22Rv1 (cell line): ENCODE measurements at regions not wholly inside any gene's neighbourhood (a gene's known extent, or its start where the extent isn't known, plus 50 kb on each side); places are given as distances from the start of the nearest gene placed in this dataset.

Experiments used
- CTCF ChIP-seq: fragments of 450-650 bp; IDR thresholded peaks from 2 replicates; pipeline ENCODE4 v1.5.1; 2017; ENCODE audit warnings: mild to moderate bottlenecking
- ZFX ChIP-seq: fragments of 450-650 bp; IDR thresholded peaks from 2 replicates; pipeline ENCODE4 v1.6.1; 2017; ENCODE audit warnings: antibody characterized with exemption, borderline replicate concordance

GRCh38 chr18:61734396-61734795 lies 158.4 kb downstream of the RNF152 start:
- TF ChIP-seq CTCF (no peak), ZFX (no peak)
